ENCODE measurements at regions not wholly inside any gene's neighbourhood (a gene's known extent, or its start where the extent isn't known, plus 50 kb on each side); places are given as distances from the start of the nearest gene placed in this dataset.

DNA sequence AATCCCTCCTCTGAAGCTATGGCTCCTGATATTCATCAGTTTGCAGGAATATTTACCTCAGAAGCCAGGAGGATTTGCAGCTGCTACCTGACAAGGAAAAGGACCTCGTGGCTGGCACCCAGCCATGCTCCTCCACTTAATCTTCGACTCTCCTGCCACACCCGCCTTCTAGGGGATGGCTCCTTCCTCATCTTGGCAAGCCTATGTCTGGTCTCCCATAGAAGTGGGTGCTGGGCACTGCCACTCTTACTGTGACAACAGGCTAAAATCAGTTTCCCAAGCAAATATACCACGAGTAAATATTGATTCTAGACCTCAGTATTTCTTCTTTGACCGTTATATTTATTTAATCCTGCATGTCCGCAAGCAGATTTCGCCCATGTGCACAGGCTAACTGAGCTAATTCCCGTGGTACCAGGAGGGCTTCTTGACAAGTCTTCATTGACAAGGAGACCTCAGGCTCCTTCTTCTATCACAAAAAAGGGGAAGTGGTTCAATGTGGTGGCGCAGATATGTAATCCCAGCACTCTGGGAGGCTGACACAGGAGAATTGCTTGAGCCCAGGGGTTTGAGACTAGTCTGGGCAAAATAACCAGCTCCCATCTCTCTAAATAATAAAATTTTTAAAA is 52.6 kb upstream of the DCTD start:
- DNase-seq: no peak

- no peak for DNase-seq
Measured at GRCh38 chr4:182968917-182969650, 51.9 kb upstream of the DCTD start.

- no peak for DNase-seq
Measured at GRCh38 chr4:182967403-182967802, 50.2 kb upstream of the DCTD start.

All from SW 1271 (cell line).